HepG2 (cell line): ENCODE measurements at regions not wholly inside any gene's neighbourhood (a gene's known extent, or its start where the extent isn't known, plus 50 kb on each side); places are given as distances from the start of the nearest gene placed in this dataset.

Experiments used
- CERS6 ChIP-seq: sonication (generic); formaldehyde crosslinking; IDR thresholded peaks from 2 replicates; pipeline ENCODE4 v1.5.0; 2020; ENCODE audit warnings: missing genetic modification reagents
- IRX3 ChIP-seq: sonication (generic); formaldehyde crosslinking; IDR thresholded peaks from 2 replicates; pipeline ENCODE4 v1.8.1; 2023; ENCODE audit warnings: mild to moderate bottlenecking, low read depth, missing genetic modification reagents, borderline replicate concordance
- KLF13 ChIP-seq: sonication (generic); formaldehyde crosslinking; IDR thresholded peaks from 2 replicates; pipeline ENCODE4 v1.4.0; 2020; ENCODE audit warnings: mild to moderate bottlenecking, missing genetic modification reagents
- MED1 ChIP-seq: sonication (generic); formaldehyde crosslinking; IDR thresholded peaks from 2 replicates; pipeline ENCODE4 v1.4.0; 2020; ENCODE audit warnings: missing genetic modification reagents
- NFE2L1 ChIP-seq: sonication (generic); formaldehyde crosslinking; IDR thresholded peaks from 2 replicates; pipeline ENCODE4 v1.4.0; 2020; ENCODE audit warnings: missing genetic modification reagents, mild to moderate bottlenecking, borderline replicate concordance
- NR2F2 ChIP-seq: IDR thresholded peaks from 2 replicates; pipeline ENCODE4 v1.6.1; 2012; ENCODE audit warnings: low read depth, inconsistent platforms, borderline replicate concordance
- NR3C1 ChIP-seq: sonication (generic); formaldehyde crosslinking; IDR thresholded peaks from 2 replicates; pipeline ENCODE4 v1.4.0; 2020; ENCODE audit warnings: missing genetic modification reagents
- RAD51 ChIP-seq: fragments of 450-650 bp; IDR thresholded peaks from 2 replicates; pipeline ENCODE4 v1.6.1; 2016; ENCODE audit warnings: borderline replicate concordance
- ZNF205 ChIP-seq: IDR thresholded peaks from 2 replicates; pipeline ENCODE4 v1.6.1; 2018; ENCODE audit warnings: missing biosample characterization, missing genetic modification reagents
- ZNF460 ChIP-seq: sonication (generic); formaldehyde crosslinking; IDR thresholded peaks from 2 replicates; pipeline ENCODE4 v1.5.1; 2020; ENCODE audit warnings: missing genetic modification reagents, mild to moderate bottlenecking, borderline replicate concordance
- ZNF609 ChIP-seq: sonication (generic); formaldehyde crosslinking; IDR thresholded peaks from 2 replicates; pipeline ENCODE4 v1.4.0; 2020; ENCODE audit warnings: mild to moderate bottlenecking, missing genetic modification reagents, borderline replicate concordance
- TF ChIP-seq, protein P1 (sequence below): sonication (generic); formaldehyde crosslinking; IDR thresholded peaks from 2 replicates; pipeline ENCODE4 v1.4.0; 2020; ENCODE audit warnings: low read depth, mild to moderate bottlenecking, missing genetic modification reagents
- TF ChIP-seq, protein P2 (sequence below), 2 experiments: sonication (generic) in 1 of 2; formaldehyde crosslinking in 1 of 2; IDR thresholded peaks; 2 replicates each; pipeline versions ENCODE4 v1.4.0 to v1.6.1; 2018 to 2020; ENCODE audit warnings: missing genetic modification reagents in 2 of 2, borderline replicate concordance in 1 of 2, low read depth in 1 of 2, mild to moderate bottlenecking in 1 of 2, missing biosample characterization in 1 of 2

GRCh38 chr20:60381643-60382400 is 423.6 kb downstream of the CDH26 start (continued):
- TF ChIP-seq ZNF205 (no peak), MED1 (no peak), NR3C1 (CRISPR knock-in tag) (no peak), CERS6 (no peak), NFE2L1 (CRISPR knock-in tag) (no peak), NR2F2 (0 out of 2 replicates have a peak, but pooled peaks have one; percentile 37), RAD51 (no peak), ZNF460 (no peak), ZNF609 (peak; percentile 30; the same call in 1 of the 2 replicates), KLF13 (no peak), IRX3 (CRISPR knock-in tag) (no peak)
- TF ChIP-seq, protein P1, sequence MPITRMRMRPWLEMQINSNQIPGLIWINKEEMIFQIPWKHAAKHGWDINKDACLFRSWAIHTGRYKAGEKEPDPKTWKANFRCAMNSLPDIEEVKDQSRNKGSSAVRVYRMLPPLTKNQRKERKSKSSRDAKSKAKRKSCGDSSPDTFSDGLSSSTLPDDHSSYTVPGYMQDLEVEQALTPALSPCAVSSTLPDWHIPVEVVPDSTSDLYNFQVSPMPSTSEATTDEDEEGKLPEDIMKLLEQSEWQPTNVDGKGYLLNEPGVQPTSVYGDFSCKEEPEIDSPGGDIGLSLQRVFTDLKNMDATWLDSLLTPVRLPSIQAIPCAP (CRISPR knock-in tag): no peak
- TF ChIP-seq, protein P2, sequence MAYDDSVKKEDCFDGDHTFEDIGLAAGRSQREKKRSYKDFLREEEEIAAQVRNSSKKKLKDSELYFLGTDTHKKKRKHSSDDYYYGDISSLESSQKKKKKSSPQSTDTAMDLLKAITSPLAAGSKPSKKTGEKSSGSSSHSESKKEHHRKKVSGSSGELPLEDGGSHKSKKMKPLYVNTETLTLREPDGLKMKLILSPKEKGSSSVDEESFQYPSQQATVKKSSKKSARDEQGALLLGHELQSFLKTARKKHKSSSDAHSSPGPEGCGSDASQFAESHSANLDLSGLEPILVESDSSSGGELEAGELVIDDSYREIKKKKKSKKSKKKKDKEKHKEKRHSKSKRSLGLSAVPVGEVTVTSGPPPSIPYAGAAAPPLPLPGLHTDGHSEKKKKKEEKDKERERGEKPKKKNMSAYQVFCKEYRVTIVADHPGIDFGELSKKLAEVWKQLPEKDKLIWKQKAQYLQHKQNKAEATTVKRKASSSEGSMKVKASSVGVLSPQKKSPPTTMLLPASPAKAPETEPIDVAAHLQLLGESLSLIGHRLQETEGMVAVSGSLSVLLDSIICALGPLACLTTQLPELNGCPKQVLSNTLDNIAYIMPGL (CRISPR knock-in tag; IDR thresholded peaks at IDR 0.05; ENCODE audit: borderline replicate concordance in 1 of 2, low read depth in 1 of 2): no peak
